WTC11 (cell line): ENCODE measurements at regions not wholly inside any gene's neighbourhood (a gene's known extent, or its start where the extent isn't known, plus 50 kb on each side); places are given as distances from the start of the nearest gene placed in this dataset.

Experiments
- FOXK1 ChIP-seq: sonication (generic); formaldehyde crosslinking; IDR thresholded peaks from 2 replicates; pipeline ENCODE4 v1.8.0; 2022; ENCODE audit warnings: mild to moderate bottlenecking, moderate library complexity, missing genetic modification reagents
- NR1H2 ChIP-seq: sonication (generic); formaldehyde crosslinking; IDR thresholded peaks from 2 replicates; pipeline ENCODE4 v1.9.0; 2021; ENCODE audit warnings: mild to moderate bottlenecking, moderate library complexity, missing genetic modification reagents
- SP1 ChIP-seq: sonication (generic); formaldehyde crosslinking; conservative IDR thresholded peaks from 2 replicates; pipeline ENCODE4 v1.8.1; 2022; ENCODE audit warnings: missing genetic modification reagents
- TEAD1 ChIP-seq: sonication (generic); formaldehyde crosslinking; IDR thresholded peaks from 2 replicates; pipeline ENCODE4 v1.8.0; 2022; ENCODE audit warnings: mild to moderate bottlenecking, missing genetic modification reagents
- ZNF317 ChIP-seq: sonication (generic); formaldehyde crosslinking; IDR thresholded peaks from 2 replicates; pipeline ENCODE4 v1.8.1; 2023; ENCODE audit warnings: low read depth, mild to moderate bottlenecking, moderate library complexity, missing genetic modification reagents, borderline replicate concordance
- TF ChIP-seq, protein P1 (sequence below): sonication (generic); formaldehyde crosslinking; IDR thresholded peaks from 2 replicates; pipeline ENCODE4 v1.8.0; 2022; ENCODE audit warnings: mild to moderate bottlenecking, missing genetic modification reagents
- TF ChIP-seq, protein P2 (sequence below): sonication (generic); formaldehyde crosslinking; IDR thresholded peaks from 2 replicates; pipeline ENCODE4 v1.8.1; 2023; ENCODE audit warnings: mild to moderate bottlenecking, missing genetic modification reagents, moderate library complexity
- TF ChIP-seq, protein P3 (sequence below): sonication (generic); formaldehyde crosslinking; IDR thresholded peaks from 2 replicates; pipeline ENCODE4 v1.8.1; 2022; ENCODE audit warnings: low read depth, mild to moderate bottlenecking, moderate library complexity, missing genetic modification reagents, borderline replicate concordance
- TF ChIP-seq, protein P4 (sequence below): fragments of 200-600 bp; IDR thresholded peaks from 2 replicates; pipeline ENCODE4 v1.8.0; 2022; ENCODE audit warnings: antibody characterized with exemption
- TF ChIP-seq, protein P5 (sequence below): sonication (generic); formaldehyde crosslinking; IDR thresholded peaks from 2 replicates; pipeline ENCODE4 v1.8.0; 2023; ENCODE audit warnings: missing genetic modification reagents, mild to moderate bottlenecking, borderline replicate concordance
- TF ChIP-seq, protein P6 (sequence below): sonication (generic); formaldehyde crosslinking; IDR thresholded peaks from 2 replicates; pipeline ENCODE4 v1.8.1; 2023; ENCODE audit warnings: mild to moderate bottlenecking, missing genetic modification reagents, moderate library complexity
- TF ChIP-seq, protein P7 (sequence below): sonication (generic); formaldehyde crosslinking; conservative IDR thresholded peaks from 2 replicates; pipeline ENCODE4 v1.8.1; 2022; ENCODE audit warnings: mild to moderate bottlenecking, missing genetic modification reagents
- TF ChIP-seq, protein P8 (sequence below): sonication (generic); formaldehyde crosslinking; IDR thresholded peaks from 2 replicates; pipeline ENCODE4 v1.8.1; 2023; ENCODE audit warnings: mild to moderate bottlenecking, moderate library complexity, missing genetic modification reagents

DNA sequence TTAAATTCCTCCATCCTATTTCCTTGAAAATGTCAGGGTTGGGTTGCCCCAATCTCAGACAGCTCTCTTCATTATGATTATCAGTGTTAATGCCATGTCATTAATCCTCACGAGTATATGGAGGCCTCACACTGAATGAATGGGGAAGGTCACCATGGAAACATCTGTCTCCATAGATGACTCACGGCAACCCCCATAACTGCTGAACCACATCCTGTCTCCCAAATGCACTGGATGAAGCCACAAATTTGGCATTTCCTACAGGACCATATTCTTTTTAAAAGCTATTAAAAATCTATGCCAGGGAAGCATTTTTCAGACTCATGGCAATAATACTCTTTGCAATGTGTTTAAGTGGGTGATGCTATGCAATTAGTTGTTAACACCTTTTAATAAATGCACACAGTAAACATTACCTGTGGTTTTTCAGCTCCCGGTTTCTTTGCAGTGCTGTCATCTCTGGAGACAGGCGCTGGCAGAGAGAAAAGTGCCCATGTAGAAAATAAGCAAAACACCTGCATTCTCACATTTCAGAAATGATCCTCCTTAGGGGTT is 80.1 kb upstream of the PTPRK start:
- TF ChIP-seq, protein P1, sequence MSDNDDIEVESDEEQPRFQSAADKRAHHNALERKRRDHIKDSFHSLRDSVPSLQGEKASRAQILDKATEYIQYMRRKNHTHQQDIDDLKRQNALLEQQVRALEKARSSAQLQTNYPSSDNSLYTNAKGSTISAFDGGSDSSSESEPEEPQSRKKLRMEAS = no peak
- TF ChIP-seq, protein P2, sequence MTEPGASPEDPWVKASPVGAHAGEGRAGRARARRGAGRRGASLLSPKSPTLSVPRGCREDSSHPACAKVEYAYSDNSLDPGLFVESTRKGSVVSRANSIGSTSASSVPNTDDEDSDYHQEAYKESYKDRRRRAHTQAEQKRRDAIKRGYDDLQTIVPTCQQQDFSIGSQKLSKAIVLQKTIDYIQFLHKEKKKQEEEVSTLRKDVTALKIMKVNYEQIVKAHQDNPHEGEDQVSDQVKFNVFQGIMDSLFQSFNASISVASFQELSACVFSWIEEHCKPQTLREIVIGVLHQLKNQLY (CRISPR knock-in tag) = no peak
- TF ChIP-seq, protein P3, sequence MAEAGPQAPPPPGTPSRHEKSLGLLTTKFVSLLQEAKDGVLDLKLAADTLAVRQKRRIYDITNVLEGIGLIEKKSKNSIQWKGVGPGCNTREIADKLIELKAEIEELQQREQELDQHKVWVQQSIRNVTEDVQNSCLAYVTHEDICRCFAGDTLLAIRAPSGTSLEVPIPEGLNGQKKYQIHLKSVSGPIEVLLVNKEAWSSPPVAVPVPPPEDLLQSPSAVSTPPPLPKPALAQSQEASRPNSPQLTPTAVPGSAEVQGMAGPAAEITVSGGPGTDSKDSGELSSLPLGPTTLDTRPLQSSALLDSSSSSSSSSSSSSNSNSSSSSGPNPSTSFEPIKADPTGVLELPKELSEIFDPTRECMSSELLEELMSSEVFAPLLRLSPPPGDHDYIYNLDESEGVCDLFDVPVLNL = no peak
- TF ChIP-seq, protein P4, sequence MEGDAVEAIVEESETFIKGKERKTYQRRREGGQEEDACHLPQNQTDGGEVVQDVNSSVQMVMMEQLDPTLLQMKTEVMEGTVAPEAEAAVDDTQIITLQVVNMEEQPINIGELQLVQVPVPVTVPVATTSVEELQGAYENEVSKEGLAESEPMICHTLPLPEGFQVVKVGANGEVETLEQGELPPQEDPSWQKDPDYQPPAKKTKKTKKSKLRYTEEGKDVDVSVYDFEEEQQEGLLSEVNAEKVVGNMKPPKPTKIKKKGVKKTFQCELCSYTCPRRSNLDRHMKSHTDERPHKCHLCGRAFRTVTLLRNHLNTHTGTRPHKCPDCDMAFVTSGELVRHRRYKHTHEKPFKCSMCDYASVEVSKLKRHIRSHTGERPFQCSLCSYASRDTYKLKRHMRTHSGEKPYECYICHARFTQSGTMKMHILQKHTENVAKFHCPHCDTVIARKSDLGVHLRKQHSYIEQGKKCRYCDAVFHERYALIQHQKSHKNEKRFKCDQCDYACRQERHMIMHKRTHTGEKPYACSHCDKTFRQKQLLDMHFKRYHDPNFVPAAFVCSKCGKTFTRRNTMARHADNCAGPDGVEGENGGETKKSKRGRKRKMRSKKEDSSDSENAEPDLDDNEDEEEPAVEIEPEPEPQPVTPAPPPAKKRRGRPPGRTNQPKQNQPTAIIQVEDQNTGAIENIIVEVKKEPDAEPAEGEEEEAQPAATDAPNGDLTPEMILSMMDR = no peak
- TF ChIP-seq SP1 (CRISPR knock-in tag) = no peak
- TF ChIP-seq, protein P5, sequence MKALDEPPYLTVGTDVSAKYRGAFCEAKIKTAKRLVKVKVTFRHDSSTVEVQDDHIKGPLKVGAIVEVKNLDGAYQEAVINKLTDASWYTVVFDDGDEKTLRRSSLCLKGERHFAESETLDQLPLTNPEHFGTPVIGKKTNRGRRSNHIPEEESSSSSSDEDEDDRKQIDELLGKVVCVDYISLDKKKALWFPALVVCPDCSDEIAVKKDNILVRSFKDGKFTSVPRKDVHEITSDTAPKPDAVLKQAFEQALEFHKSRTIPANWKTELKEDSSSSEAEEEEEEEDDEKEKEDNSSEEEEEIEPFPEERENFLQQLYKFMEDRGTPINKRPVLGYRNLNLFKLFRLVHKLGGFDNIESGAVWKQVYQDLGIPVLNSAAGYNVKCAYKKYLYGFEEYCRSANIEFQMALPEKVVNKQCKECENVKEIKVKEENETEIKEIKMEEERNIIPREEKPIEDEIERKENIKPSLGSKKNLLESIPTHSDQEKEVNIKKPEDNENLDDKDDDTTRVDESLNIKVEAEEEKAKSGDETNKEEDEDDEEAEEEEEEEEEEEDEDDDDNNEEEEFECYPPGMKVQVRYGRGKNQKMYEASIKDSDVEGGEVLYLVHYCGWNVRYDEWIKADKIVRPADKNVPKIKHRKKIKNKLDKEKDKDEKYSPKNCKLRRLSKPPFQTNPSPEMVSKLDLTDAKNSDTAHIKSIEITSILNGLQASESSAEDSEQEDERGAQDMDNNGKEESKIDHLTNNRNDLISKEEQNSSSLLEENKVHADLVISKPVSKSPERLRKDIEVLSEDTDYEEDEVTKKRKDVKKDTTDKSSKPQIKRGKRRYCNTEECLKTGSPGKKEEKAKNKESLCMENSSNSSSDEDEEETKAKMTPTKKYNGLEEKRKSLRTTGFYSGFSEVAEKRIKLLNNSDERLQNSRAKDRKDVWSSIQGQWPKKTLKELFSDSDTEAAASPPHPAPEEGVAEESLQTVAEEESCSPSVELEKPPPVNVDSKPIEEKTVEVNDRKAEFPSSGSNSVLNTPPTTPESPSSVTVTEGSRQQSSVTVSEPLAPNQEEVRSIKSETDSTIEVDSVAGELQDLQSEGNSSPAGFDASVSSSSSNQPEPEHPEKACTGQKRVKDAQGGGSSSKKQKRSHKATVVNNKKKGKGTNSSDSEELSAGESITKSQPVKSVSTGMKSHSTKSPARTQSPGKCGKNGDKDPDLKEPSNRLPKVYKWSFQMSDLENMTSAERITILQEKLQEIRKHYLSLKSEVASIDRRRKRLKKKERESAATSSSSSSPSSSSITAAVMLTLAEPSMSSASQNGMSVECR (CRISPR knock-in tag) = no peak
- TF ChIP-seq, protein P6, sequence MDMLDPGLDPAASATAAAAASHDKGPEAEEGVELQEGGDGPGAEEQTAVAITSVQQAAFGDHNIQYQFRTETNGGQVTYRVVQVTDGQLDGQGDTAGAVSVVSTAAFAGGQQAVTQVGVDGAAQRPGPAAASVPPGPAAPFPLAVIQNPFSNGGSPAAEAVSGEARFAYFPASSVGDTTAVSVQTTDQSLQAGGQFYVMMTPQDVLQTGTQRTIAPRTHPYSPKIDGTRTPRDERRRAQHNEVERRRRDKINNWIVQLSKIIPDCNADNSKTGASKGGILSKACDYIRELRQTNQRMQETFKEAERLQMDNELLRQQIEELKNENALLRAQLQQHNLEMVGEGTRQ (CRISPR knock-in tag) = no peak
- TF ChIP-seq, protein P7, sequence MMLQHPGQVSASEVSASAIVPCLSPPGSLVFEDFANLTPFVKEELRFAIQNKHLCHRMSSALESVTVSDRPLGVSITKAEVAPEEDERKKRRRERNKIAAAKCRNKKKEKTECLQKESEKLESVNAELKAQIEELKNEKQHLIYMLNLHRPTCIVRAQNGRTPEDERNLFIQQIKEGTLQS = no peak
- TF ChIP-seq, protein P8, sequence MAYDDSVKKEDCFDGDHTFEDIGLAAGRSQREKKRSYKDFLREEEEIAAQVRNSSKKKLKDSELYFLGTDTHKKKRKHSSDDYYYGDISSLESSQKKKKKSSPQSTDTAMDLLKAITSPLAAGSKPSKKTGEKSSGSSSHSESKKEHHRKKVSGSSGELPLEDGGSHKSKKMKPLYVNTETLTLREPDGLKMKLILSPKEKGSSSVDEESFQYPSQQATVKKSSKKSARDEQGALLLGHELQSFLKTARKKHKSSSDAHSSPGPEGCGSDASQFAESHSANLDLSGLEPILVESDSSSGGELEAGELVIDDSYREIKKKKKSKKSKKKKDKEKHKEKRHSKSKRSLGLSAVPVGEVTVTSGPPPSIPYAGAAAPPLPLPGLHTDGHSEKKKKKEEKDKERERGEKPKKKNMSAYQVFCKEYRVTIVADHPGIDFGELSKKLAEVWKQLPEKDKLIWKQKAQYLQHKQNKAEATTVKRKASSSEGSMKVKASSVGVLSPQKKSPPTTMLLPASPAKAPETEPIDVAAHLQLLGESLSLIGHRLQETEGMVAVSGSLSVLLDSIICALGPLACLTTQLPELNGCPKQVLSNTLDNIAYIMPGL = no peak
- no peak for TF ChIP-seq TEAD1 (CRISPR knock-in tag)
- no peak for TF ChIP-seq FOXK1 (CRISPR knock-in tag)
- TF ChIP-seq ZNF317 (CRISPR knock-in tag) = no peak
- no peak for TF ChIP-seq NR1H2 (CRISPR knock-in tag)
